OCI-LY7 (cell line): ENCODE measurements at regions not wholly inside any gene's neighbourhood (a gene's known extent, or its start where the extent isn't known, plus 50 kb on each side); places are given as distances from the start of the nearest gene placed in this dataset.

Experiments used
- EZH2phosphoT487 ChIP-seq: fragments of 200-600 bp; sonication (generic); IDR thresholded peaks from 2 replicates; pipeline ENCODE4 v1.6.1; 2018; ENCODE audit warnings: low read depth, borderline replicate concordance, mild to moderate bottlenecking, mixed run types, antibody characterized with exemption, low read length, moderate library complexity, mixed read lengths
- TF ChIP-seq, protein P1 (sequence below): fragments of 200-600 bp; sonication (generic); conservative IDR thresholded peaks from 2 replicates; pipeline ENCODE4 v1.5.1; 2014; ENCODE audit warnings: mild to moderate bottlenecking, antibody characterized with exemption, low read length, moderate library complexity, mixed read lengths

DNA sequence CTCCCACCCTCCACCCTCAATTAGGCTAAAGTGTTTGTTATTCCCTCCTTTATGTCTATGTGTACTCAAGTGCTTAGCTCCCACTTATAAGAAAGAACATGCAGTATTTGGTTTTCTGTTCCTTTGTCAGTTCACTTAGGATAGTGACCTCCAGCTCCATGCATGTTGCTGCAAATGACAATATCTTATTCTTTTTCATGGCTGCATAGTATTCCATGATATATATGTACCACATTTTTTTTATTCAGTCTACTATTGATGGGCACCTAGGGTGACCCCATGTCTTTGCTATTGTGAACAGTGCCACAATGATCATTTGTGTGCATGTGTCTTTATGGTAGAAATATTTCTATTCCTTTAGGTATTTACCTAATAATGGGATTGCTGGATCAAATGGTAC lies 114.3 kb downstream of the DLEU7 start:
- TF ChIP-seq, protein P1, sequence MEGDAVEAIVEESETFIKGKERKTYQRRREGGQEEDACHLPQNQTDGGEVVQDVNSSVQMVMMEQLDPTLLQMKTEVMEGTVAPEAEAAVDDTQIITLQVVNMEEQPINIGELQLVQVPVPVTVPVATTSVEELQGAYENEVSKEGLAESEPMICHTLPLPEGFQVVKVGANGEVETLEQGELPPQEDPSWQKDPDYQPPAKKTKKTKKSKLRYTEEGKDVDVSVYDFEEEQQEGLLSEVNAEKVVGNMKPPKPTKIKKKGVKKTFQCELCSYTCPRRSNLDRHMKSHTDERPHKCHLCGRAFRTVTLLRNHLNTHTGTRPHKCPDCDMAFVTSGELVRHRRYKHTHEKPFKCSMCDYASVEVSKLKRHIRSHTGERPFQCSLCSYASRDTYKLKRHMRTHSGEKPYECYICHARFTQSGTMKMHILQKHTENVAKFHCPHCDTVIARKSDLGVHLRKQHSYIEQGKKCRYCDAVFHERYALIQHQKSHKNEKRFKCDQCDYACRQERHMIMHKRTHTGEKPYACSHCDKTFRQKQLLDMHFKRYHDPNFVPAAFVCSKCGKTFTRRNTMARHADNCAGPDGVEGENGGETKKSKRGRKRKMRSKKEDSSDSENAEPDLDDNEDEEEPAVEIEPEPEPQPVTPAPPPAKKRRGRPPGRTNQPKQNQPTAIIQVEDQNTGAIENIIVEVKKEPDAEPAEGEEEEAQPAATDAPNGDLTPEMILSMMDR: no peak
- TF ChIP-seq EZH2phosphoT487: no peak
